HG02870 (cell line): ENCODE measurements at regions not wholly inside any gene's neighbourhood (a gene's known extent, or its start where the extent isn't known, plus 50 kb on each side); places are given as distances from the start of the nearest gene placed in this dataset.
"Not testable (repeated sequence)": the region's sequence is repeated elsewhere in the genome, so short reads cannot be mapped to it uniquely, and the experiment has no call there.

Source experiments
- ATAC-seq: cut with Tn5 transposase; IDR thresholded peaks from one replicate; pipeline ENCODE4 v1.9.1; 2021; ENCODE audit warnings: mild to moderate bottlenecking, moderate library complexity; ENCODE audit not compliant: unreplicated experiment

DNA sequence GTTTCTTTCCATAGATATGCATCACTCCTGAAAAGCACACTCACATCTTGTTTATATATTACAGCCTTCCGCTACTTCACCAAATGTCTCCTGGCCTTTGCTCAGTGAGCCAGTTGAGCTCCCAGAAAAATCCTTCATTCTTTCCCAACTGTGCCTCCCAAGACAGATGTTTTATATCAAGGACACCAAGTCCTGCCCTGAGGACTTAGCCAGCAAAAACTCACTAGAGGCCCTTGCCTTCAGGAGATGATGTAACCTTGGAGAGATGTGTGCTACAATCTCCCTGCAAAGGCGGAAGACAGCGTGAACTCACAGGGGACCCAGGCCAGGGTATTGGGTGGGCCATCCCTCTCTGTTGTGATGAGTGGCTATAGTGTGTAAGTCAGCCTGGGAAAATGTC is 86.1 kb upstream of the CTAGE1 start:
- ATAC-seq, result no peak

- no peak for ATAC-seq
Observed at GRCh38 chr18:22504251-22505030, 86.7 kb upstream of the CTAGE1 start.

GRCh38 chr18:22505141-22505591 is 87.5 kb upstream of the CTAGE1 start:
- ATAC-seq, result no peak

GRCh38 chr18:22507055-22507454 is 89.3 kb upstream of the CTAGE1 start:
- ATAC-seq, result no peak

DNA sequence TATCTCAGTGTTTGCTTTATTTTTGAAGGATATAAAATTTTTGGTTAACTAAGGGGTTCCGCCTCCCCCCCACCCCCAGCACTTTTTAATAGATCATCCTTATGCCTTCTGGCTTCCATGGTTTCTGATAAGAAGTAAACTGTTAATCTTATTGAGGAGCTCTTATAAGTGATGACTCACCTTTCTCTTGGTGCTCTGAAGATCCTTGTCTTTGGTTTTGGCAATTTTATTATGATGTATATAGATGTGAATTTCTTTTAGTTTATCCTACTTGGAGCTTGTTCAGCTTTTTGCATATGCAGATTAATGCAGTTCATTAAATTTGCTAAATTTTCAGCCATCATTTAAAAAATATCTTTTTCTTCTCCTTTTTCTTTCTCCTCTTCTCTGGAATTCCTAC is 91.7 kb upstream of the CTAGE1 start:
- no peak for ATAC-seq

GRCh38 chr18:22510697-22511096 is 93.0 kb upstream of the CTAGE1 start:
- ATAC-seq, result no peak

GRCh38 chr18:22513721-22514481 is 96.2 kb upstream of the CTAGE1 start:
- ATAC-seq, result no peak

- ATAC-seq, result no peak
Observed at GRCh38 chr18:22514655-22515054, 96.9 kb upstream of the CTAGE1 start.

DNA sequence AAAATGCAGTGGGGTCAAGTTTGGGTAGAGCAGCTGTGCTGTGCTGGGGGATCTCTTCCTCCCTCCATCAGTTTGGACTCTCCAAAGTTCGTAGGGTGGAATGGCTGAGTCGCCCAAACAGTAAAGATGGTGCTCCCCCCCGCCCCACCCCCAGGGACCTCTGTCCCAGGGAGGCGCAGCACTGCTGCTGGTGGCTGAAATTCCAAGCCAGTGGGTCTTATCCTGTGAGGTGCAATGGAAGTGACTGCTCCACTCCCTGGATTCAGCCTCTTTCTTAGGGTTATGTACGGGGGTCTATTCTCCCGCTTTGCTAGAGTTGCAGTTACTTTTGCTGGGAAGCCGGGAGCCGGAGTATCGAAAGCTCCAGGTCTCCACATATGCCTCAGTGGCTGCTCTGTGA is 97.5 kb upstream of the CTAGE1 start:
- no peak for ATAC-seq

DNA sequence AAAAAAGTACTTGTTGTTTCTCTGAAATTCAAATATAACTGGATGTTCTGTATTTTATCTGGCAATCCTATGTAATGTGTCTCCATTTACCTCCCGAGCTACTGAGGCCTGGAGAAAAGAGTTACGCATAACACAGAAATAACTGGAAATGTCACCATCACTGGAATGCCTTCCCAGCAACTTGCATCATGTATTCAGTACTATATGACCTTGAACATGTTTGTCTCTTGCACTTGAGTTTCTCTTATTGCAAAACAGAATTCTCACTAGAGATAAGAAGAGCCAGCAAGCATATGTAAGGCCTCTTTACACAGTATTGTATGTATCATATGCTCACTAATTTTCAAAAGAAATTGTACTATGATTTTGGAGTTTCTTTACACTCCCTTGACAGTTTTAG is 99.6 kb upstream of the CTAGE1 start:
- no peak for ATAC-seq

DNA sequence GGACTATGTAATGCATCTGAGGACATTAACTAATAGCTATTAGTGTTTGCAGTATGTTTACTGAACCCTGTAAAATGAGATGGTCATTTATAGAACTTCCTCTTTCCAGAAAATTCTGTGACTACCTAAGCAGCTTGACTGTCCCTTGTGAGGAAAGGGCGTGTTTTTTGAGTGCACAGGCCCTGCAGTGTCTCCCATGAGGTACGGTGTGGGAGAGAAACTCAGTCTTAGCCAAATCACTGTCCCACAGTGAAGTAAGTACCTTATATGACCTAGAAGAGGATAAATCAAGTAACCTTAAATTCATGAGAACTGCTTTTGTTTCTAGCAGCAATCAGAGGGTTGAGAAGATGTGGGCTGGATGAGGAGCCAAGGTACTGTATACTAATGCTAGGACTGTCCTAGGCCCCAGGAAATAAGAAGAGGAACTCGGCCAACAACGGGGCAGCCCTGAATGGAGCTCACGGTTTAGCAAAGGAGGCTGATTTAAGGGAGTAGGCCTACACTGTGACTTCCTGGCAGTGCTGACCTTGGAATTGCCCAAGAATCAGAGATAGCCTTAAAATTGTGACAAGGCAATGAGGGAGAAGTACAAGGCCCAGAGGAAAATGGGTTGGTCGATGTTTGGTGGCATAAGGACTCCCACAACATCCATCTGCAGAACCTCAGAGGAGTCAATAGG is 103.5 kb upstream of the CTAGE1 start:
- no peak for ATAC-seq

DNA sequence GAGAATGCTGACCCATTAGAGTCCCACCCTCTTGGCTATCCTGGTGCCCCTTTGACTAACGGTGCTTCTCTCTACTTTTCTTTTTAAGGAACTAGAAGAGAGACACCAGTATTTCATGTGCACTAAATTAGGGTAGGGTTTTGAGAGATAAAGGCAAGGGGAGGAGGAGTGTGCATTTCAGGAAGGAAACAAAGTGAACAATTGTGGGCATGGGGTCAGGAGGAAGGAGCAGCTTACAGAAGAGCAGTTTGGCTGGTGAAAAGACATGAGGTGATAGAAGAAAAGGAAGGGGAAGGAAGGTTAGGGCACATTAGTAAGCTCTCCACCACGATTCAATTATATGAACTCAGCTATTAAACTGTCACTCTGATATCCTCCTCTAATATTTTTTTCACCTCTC is 105.8 kb upstream of the CTAGE1 start:
- no peak for ATAC-seq

- ATAC-seq, result no peak
Observed at GRCh38 chr18:22524783-22525182, 107.1 kb upstream of the CTAGE1 start.

DNA sequence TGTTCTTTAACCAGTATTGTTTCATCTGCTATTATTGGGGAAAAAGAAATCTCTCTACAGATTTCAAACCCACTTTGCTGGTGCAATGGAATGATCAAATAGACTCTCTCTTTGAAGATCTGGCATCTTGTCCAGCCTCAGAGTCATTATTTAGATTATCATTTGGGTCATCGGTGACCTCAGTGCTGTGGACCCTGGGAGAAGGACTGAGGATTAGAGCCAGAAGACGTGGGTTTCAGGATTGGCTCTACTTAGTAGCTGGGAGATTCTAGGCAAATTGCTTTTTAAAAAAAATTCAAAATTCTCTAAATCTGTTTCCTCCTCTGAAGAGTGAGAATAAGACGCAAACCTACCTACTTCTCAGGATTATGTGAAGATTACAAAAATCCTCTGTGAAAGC is 107.6 kb upstream of the CTAGE1 start:
- no peak for ATAC-seq

DNA sequence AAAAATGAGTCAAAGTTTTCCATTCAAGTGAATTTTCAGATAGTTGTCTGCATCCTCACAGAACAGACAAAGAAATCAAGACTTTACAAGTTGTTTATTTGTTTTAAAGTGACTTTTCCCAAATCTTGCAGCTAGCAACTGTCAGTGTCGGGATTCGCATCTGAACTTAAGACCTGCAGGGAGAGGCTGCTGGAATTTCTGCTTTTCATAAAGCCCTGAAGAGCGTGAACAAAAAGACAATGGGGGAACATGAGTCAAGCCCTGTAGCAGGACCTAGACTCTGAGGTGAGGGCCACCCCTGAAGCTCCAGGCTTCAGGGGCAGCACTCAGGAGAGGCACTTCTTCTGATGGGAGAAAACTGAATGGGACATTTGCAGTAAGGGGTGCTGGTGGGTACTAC is 108.2 kb upstream of the CTAGE1 start:
- no peak for ATAC-seq

GRCh38 chr18:22528291-22528690 is 110.6 kb upstream of the CTAGE1 start:
- no peak for ATAC-seq

GRCh38 chr18:22534706-22535105 is 117.0 kb upstream of the CTAGE1 start:
- not testable (repeated sequence) for ATAC-seq

- no peak for ATAC-seq
Observed at GRCh38 chr18:22536558-22536957, 118.8 kb upstream of the CTAGE1 start.

DNA sequence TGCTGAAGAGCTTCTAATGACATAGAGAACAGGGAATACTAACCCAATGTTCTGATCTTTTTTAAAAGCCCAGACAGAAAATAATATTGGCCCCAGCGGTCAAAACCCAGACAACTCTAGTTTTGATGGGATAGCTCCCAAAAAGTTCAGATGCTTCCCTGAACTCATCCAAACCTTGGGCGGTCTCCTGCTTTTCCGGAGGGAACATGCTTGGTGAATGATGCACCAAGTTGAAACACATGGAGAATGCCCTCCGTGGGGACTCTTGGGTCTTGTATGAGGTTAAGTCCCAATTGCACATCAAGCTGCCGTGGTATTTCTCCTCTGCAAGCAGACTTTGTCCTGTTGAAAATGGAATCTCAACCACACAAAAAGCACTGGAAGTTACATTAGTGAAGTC is 120.7 kb upstream of the CTAGE1 start:
- no peak for ATAC-seq

GRCh38 chr18:22539051-22539765 is 121.5 kb upstream of the CTAGE1 start:
- ATAC-seq, result no peak

DNA sequence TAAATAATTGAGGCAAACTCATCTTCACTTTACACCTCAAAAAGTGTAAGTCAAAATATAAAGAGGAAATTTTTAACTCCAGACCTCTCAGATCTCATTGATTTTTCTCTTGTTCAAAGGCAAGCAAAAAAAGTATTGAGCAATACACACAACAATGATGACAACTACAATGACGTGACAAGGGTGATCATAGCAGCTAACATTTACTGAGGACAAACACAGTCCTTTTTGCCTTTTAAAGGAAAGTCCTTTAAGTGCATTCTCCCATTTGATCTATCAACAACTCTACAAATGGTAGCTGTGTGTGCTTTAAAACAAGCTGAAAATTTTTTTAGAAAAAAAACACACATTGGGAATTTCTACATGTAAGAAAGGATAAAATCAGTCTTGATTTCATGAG is 123.5 kb upstream of the CTAGE1 start:
- no peak for ATAC-seq
